SIG-M5 treated with dmso at 0.1 percent for 504 hours (cell line): ENCODE measurements at regions not wholly inside any gene's neighbourhood (a gene's known extent, or its start where the extent isn't known, plus 50 kb on each side); places are given as distances from the start of the nearest gene placed in this dataset.
"Not testable (repeated sequence)": the region's sequence is repeated elsewhere in the genome, so short reads cannot be mapped to it uniquely, and the experiment has no call there.

Experiments used
- DNase-seq: peaks from one replicate; lab custom pipeline; 2025; ENCODE audit not compliant: unreplicated experiment; lab: John Stamatoyannopoulos, UW

- DNase-seq = no peak
Observed at GRCh38 chr22:22345781-22346180, 101.2 kb downstream of the VPREB1 start.

GRCh38 chr22:22346401-22347107 is 102.0 kb downstream of the VPREB1 start:
- no peak for DNase-seq

GRCh38 chr22:22348127-22348814 is 103.7 kb downstream of the VPREB1 start:
- peak; percentile 23 for DNase-seq

- no peak for DNase-seq
Observed at GRCh38 chr22:22348815-22349454, 104.3 kb downstream of the VPREB1 start.

GRCh38 chr22:22349455-22349836 is 104.9 kb downstream of the VPREB1 start:
- no peak for DNase-seq

GRCh38 chr22:22351366-22351765 is 106.8 kb downstream of the VPREB1 start:
- DNase-seq = no peak

- DNase-seq = no peak
Observed at GRCh38 chr22:22352371-22352999, 107.9 kb downstream of the VPREB1 start.

GRCh38 chr22:22355096-22355834 is 110.7 kb downstream of the VPREB1 start:
- DNase-seq = no peak

- peak; percentile 55 for DNase-seq
Observed at GRCh38 chr22:22357024-22357883, 112.7 kb downstream of the VPREB1 start.

GRCh38 chr22:22358152-22358551 is 113.6 kb downstream of the VPREB1 start:
- DNase-seq = no peak

- DNase-seq = no peak
Observed at GRCh38 chr22:22358686-22359085, 114.1 kb downstream of the VPREB1 start.

- no peak for DNase-seq
Observed at GRCh38 chr22:22359465-22359864, 114.9 kb downstream of the VPREB1 start.

GRCh38 chr22:22360014-22360413 is 115.4 kb downstream of the VPREB1 start:
- DNase-seq = no peak

GRCh38 chr22:22362311-22362710 is 117.7 kb downstream of the VPREB1 start:
- no peak for DNase-seq

GRCh38 chr22:22362936-22363335 is 118.3 kb downstream of the VPREB1 start:
- DNase-seq = peak; percentile 28

- no peak for DNase-seq
Observed at GRCh38 chr22:22364207-22364606, 119.6 kb downstream of the VPREB1 start.

GRCh38 chr22:22366537-22366936 is 122.0 kb downstream of the VPREB1 start:
- no peak for DNase-seq

GRCh38 chr22:22368516-22368915 is 123.9 kb downstream of the VPREB1 start:
- no peak for DNase-seq

GRCh38 chr22:22369219-22369963 is 124.8 kb downstream of the VPREB1 start:
- DNase-seq = not testable (repeated sequence)

- DNase-seq = no peak
Observed at GRCh38 chr22:22369964-22370270, 125.3 kb downstream of the VPREB1 start.
